MM.1S (cell line): ENCODE measurements at regions not wholly inside any gene's neighbourhood (a gene's known extent, or its start where the extent isn't known, plus 50 kb on each side); places are given as distances from the start of the nearest gene placed in this dataset.

Experiments
- DNase-seq: peaks from one replicate; pipeline ENCODE4 v3.0.0-alpha.2; 2015
- H2AFZ ChIP-seq: fragments of 300-600 bp; sonication (generic); 2 replicates; pipeline ENCODE4 v1.6.0; 2016; ENCODE audit warnings: antibody characterized with exemption, low read length
- H3F3A ChIP-seq: fragments of 300-600 bp; sonication (generic); 2 replicates; pipeline ENCODE4 v1.6.1; 2016; ENCODE audit warnings: mild to moderate bottlenecking, antibody characterized with exemption, low read length, moderate library complexity, mixed read lengths; ENCODE audit not compliant: insufficient read depth
- H3K27ac ChIP-seq: fragments of 300-600 bp; sonication (generic); 2 replicates; pipeline ENCODE4 v1.5.1; 2016; ENCODE audit warnings: mild to moderate bottlenecking, low read length
- H3K27me3 ChIP-seq: fragments of 300-600 bp; sonication (generic); replicated peaks from 2 replicates; pipeline ENCODE4 v1.6.0; 2016; ENCODE audit warnings: low read length; ENCODE audit not compliant: insufficient read depth
- H3K36me3 ChIP-seq: fragments of 300-600 bp; sonication (generic); replicated peaks from 2 replicates; pipeline ENCODE4 v1.6.1; 2016; ENCODE audit warnings: mild to moderate bottlenecking, low read length, mixed read lengths; ENCODE audit not compliant: insufficient read depth
- H3K4me1 ChIP-seq: fragments of 300-600 bp; sonication (generic); 2 replicates; pipeline ENCODE4 v1.6.1; 2016; ENCODE audit warnings: low read length, mixed read lengths
- H3K4me2 ChIP-seq: fragments of 300-600 bp; sonication (generic); 2 replicates; pipeline ENCODE4 v1.6.0; 2016; ENCODE audit warnings: low read depth, low read length
- H3K4me3 ChIP-seq: fragments of 300-600 bp; sonication (generic); 2 replicates; pipeline ENCODE4 v1.5.1; 2016; ENCODE audit warnings: low read length, mixed read lengths
- H3K79me2 ChIP-seq: fragments of 300-600 bp; sonication (generic); 2 replicates; pipeline ENCODE4 v1.6.1; 2016; ENCODE audit warnings: mixed run types, low read length, mixed read lengths
- H3K9ac ChIP-seq: fragments of 300-600 bp; sonication (generic); 2 replicates; pipeline ENCODE4 v1.6.1; 2016; ENCODE audit warnings: low read length, mixed read lengths
- H3K9me2 ChIP-seq: fragments of 300-600 bp; sonication (generic); replicated peaks from 2 replicates; pipeline ENCODE4 v1.6.1; 2016; ENCODE audit warnings: mild to moderate bottlenecking, low read length, mixed read lengths; ENCODE audit not compliant: insufficient read depth
- H3K9me3 ChIP-seq: fragments of 300-600 bp; sonication (generic); replicated peaks from 2 replicates; pipeline ENCODE4 v1.6.1; 2016; ENCODE audit warnings: mild to moderate bottlenecking, low read length, mixed read lengths; ENCODE audit not compliant: insufficient read depth
- H4K20me1 ChIP-seq: fragments of 300-600 bp; sonication (generic); 2 replicates; pipeline ENCODE4 v1.6.1; 2016; ENCODE audit warnings: mild to moderate bottlenecking, low read length, moderate library complexity, mixed read lengths; ENCODE audit not compliant: insufficient read depth
- CTCF ChIP-seq: fragments of 300-600 bp; sonication (generic); IDR thresholded peaks from 2 replicates; pipeline ENCODE4 v1.5.1; 2016; ENCODE audit warnings: antibody characterized with exemption, low read length, mixed read lengths
- EZH2 ChIP-seq: fragments of 300-600 bp; sonication (generic); optimal IDR thresholded peaks from 2 replicates; pipeline ENCODE3; 2017; ENCODE audit warnings: low read depth, mild to moderate bottlenecking, antibody characterized with exemption, low read length, mixed read lengths
- EZH2phosphoT487 ChIP-seq: fragments of 300-600 bp; sonication (generic); IDR thresholded peaks from 2 replicates; pipeline ENCODE4 v1.6.1; 2018; ENCODE audit warnings: antibody characterized with exemption, low read length

- Histone ChIP-seq H3K9me2 (no peaks in the 10 kb centered on the region), H4K20me1 (no peaks in the 10 kb centered on the region), H3K4me1 (no peaks in the 10 kb centered on the region), H3K9ac (no peak overlapping the region), H2AFZ (no peak overlapping the region), H3K79me2 (no peaks in the 10 kb centered on the region), H3K4me3 (no peak overlapping the region), H3K27me3 (peaks cover 67% of the 10 kb centered on the region), H3K27ac (no peak overlapping the region), H3K36me3 (no peaks in the 10 kb centered on the region), H3F3A (no peaks in the 10 kb centered on the region), H3K9me3 (no peaks in the 10 kb centered on the region), H3K4me2 (no peak overlapping the region)
- TF ChIP-seq EZH2 (no peak), CTCF (no peak), EZH2phosphoT487 (no peak)
- DNase-seq, result no peak
These were observed 191.4 kb downstream of the PTPRU start for GRCh38 chr1:29427614-29428279.

- DNase-seq, result no peak
- Histone ChIP-seq H3K9ac (no peak overlapping the region), H4K20me1 (no peaks in the 10 kb centered on the region), H3K36me3 (no peaks in the 10 kb centered on the region), H3K27me3 (peaks cover 67% of the 10 kb centered on the region), H3K27ac (no peak overlapping the region), H2AFZ (no peak overlapping the region), H3K79me2 (no peaks in the 10 kb centered on the region), H3F3A (no peaks in the 10 kb centered on the region), H3K4me3 (no peak overlapping the region), H3K9me3 (no peaks in the 10 kb centered on the region), H3K4me1 (no peaks in the 10 kb centered on the region), H3K9me2 (no peaks in the 10 kb centered on the region), H3K4me2 (no peak overlapping the region)
- TF ChIP-seq EZH2phosphoT487 (no peak), EZH2 (no peak), CTCF (no peak)
These were observed 190.5 kb downstream of the PTPRU start for GRCh38 chr1:29426701-29427279.

GRCh38 chr1:29425631-29426030 is 189.3 kb downstream of the PTPRU start:
- Histone ChIP-seq H3K9me3 (no peaks in the 10 kb centered on the region), H3K9me2 (no peaks in the 10 kb centered on the region), H4K20me1 (no peaks in the 10 kb centered on the region), H3K4me3 (no peak overlapping the region), H3K4me1 (no peaks in the 10 kb centered on the region), H3K27me3 (peaks cover 62% of the 10 kb centered on the region), H3K27ac (no peak overlapping the region), H3K79me2 (no peaks in the 10 kb centered on the region), H3F3A (no peaks in the 10 kb centered on the region), H3K36me3 (no peaks in the 10 kb centered on the region), H2AFZ (no peak overlapping the region), H3K9ac (no peak overlapping the region), H3K4me2 (no peak overlapping the region)
- TF ChIP-seq EZH2 (no peak), EZH2phosphoT487 (no peak), CTCF (no peak)
- no peak for DNase-seq
